OCI-M2 (cell line): ENCODE measurements at regions not wholly inside any gene's neighbourhood (a gene's known extent, or its start where the extent isn't known, plus 50 kb on each side); places are given as distances from the start of the nearest gene placed in this dataset.

Source experiments
- DNase-seq: peaks from one replicate; lab custom pipeline; 2025; ENCODE audit not compliant: unreplicated experiment; lab: John Stamatoyannopoulos, UW

GRCh38 chr3:67286586-67286985, 288.5 kb downstream of the KBTBD8 start:
- no peak for DNase-seq

DNA sequence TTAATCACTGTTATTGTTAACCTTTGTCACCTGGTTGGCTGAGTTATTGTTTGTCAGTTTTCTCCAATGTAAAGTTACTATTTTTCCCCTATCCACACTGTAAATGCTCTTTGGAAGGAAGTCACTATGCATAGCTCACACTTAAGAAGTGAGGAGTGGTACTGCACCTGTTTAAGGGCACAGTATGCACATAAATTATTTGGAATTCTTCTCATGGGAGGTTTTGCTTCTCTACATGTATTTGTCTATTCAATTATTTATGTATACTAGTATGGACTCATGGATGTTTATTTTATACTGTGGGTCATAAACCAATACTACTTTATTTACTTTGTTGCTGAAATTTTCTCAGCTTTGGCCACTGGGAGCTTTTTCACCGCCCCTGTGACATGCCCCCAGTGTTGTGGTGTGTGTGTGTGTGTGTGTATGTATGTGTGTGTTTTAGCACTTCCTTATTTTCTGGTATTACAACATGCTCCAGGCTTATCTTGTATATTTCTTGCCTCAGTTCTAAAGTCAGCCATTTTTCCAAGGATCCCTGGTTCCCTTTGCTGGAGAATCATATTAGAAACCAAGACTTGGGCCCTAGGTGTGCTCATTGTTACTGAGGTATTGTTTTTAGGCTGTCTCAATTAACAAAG, 290.5 kb downstream of the KBTBD8 start:
- DNase-seq: no peak

DNA sequence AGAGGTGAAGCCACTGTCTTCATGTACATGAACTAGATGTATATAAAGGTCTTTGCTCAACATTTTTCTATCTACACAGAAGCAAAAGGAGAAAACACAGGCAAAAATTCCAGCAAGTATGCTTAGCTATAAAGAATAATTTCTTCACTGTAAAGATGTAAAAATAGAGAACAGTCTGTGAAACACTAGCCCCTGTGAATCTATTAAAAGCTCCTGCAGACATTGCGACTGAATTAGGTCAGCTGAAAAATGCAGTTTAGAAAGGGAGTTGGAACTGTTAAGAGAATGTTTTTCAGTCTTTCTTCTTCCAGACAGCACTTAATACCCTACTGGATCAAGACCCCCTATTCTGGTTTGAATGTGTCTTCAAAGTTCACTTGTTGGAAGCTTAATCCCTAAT, 291.5 kb downstream of the KBTBD8 start:
- no peak for DNase-seq

DNA sequence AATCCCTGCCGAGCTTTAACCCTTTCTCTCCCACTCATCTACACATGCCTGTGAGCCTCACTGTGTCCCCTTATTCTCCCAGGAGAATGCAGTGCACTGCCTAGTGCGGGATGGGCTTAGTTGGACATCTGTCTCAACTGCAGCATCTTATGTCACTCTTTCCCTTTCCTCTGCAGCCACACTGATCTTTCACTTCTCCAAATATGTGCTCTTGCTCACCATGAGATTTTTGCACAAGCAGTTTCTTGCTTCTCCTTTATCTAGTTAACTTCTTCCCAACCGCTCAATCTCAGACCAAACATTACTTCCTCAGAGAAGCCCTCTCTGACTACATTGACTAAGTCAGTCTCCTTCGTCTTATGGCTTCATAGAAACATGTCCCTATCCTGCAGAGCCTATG, 292.3 kb downstream of the KBTBD8 start:
- DNase-seq: no peak

DNA sequence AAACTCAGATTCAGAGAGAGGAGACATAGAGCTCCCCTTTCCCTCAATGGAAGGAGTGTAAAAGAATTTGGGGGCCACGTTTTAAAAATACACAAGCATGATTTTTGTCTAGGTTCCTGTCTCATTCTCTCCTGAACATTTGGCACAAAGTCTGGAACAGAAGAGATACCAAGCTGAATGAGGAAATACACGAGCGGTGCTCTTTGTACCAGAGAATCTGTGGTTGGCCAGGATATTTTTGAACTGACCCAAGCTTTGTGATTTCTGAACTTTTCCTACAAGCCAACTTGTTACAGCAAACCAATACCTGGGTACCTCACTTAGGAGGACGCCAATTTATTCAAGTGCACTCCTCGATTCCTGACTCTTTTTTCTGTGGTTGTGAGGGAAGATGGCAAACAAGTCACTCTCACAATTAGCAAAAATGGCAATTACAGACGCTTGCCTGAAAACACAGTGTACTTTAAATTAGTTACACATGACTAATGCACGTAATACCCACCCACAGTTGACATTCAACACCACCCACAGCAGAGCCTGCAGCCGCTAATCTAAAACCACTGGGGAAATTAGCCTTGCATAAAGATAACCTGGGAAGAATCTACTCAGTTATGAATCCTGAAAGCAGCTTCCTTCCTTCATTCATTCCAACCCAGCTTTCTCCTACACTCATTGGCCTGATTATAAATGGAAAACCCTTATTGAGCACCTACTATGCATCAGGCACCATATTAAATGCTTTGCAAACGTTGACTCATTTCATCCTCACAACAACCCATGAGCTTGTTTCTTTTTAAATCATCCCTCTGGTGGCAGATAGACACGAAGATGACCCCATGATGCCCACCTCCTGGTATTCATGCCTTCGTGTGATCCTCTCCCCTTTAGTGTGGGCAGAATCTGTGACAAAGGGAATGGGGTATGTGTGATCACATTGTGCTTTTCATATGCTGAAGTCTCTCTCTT, 293.5 kb downstream of the KBTBD8 start:
- DNase-seq: no peak

GRCh38 chr3:67292356-67293121, 294.4 kb downstream of the KBTBD8 start:
- no peak for DNase-seq

DNA sequence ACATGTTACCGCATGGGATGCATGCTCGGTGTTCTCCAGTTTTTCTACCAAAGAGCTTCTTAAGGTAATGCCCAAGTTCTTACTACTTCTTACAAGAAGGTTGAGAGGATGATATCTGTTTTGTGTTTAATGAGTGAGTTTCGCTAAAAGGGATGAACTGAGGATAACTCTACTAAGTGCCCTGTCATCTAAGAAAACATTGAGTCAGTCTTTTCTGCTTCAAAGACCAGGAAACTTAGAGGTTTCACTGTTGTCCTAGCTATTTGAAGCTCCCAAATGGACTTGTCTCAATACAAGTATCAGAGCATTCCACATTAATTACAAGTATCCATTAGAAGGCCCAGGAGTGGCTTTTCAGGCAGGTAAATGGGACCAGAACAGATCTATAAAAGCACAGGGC, 296.2 kb downstream of the KBTBD8 start:
- DNase-seq: no peak

DNA sequence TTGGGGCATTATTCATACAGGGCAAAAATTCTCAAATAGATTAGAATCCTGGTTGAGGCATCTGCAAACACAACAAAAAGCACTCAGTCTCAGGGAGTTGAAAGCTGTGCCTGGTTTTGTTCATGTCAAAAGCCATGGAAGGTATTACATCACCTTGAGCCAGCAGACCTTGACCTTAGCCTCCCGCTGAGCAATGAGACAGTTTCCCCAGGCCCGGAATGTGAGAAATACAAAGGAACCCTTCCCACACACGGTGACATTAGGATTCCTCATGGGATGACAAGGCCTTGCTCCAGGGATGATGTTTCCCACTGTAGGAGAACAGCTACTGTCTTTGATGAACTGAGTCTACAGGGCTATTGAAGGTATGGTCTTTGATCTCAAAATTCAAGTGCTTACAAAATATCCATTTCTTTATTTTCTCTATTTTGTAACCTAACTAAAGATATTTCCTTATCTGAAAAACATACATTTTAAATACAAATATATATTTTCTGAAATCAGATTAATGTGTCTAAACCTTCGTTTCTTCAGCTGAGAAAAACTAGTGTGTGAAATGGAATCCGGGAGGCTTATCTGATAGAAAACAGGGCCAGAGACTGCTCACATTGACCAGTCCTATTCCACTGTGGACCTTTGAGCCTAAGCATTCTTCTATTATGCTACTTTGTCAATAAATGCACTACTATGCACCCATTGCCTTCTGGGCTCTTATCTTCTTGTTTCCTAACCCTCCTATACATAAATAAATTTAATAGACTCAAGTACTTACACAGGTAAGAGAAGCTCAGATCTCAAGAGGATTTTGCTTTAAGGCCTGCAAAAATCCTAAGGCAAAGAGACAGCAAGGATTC, 298.2 kb downstream of the KBTBD8 start:
- no peak for DNase-seq

GRCh38 chr3:67297715-67298475, 299.8 kb downstream of the KBTBD8 start:
- no peak for DNase-seq

GRCh38 chr3:67301556-67301955, 303.4 kb downstream of the KBTBD8 start:
- DNase-seq: no peak

DNA sequence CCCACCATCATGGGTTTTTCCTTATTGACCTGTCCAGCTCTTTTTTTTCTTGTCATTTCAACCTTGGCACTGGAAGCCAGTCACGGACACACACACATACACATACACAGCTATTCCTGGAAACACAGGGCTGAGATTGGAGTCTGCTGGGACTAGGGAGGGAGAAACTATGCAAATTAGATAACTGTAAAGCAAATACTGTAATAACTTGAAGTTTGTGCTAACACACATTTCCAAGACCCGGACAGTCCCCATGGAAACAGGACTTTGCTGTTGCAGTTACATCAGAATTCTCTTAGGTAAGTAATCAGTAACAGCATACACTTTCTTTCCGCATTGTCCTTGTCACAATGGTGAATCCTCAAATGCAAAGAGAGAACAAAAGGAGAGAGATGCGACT, 304.4 kb downstream of the KBTBD8 start:
- DNase-seq: no peak

- no peak for DNase-seq
Measured at GRCh38 chr3:67305160-67305559, 307.1 kb downstream of the KBTBD8 start.

- no peak for DNase-seq
Measured at GRCh38 chr3:67305922-67306321, 307.8 kb downstream of the KBTBD8 start.

GRCh38 chr3:67311440-67311839, 313.3 kb downstream of the KBTBD8 start:
- no peak for DNase-seq

DNA sequence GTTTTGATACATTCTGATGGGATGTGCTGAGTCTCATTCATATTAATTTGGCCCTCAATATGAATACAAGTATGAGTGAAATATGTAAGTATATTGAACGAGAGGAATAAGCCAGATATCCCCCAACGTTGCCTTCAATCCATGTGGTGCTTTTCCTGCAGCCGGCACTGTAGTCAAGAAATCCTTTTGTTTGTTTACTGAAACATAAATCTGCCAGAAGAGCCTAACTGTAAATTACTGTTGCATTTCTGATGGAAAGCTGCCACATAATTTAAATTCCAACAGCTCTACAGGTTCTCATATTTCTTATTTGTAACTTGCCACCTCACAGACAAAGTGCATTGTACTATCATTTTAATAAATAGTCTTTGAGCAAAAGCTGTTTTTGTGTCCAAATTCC, 314.0 kb downstream of the KBTBD8 start:
- no peak for DNase-seq

GRCh38 chr3:67318162-67318561, 320.1 kb downstream of the KBTBD8 start:
- no peak for DNase-seq

DNA sequence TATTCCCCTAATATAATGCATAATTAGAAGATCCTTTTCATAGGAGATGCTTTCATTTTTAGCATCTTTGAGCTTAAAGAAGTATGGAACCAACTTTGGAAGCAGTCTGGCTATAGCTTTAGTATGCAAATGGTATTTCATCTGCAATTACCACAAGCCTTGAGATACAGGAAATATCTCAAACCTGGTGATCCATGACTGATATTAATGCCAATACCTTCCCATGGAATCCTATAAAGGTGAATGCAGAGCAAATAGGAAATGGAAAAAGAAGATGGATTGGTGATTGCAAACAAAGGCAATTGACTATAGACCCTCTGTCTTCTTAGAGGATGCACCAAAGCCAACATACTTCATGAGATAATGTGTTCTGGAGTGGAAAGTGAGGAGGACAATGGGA, 326.4 kb downstream of the KBTBD8 start:
- no peak for DNase-seq
